HCT116 (cell line): ENCODE measurements at regions not wholly inside any gene's neighbourhood (a gene's known extent, or its start where the extent isn't known, plus 50 kb on each side); places are given as distances from the start of the nearest gene placed in this dataset.

ENCODE experiments used
- ATAC-seq: fragments of 200-7000 bp; cut with Tn5 transposase; 2 replicates; pipeline ENCODE4 v1.9.1; 2020; ENCODE audit warnings: mild to moderate bottlenecking, moderate library complexity
- BruUV-seq: library from RNA; stranded (reverse); fragments of 400-500 nt; replicated peaks from 2 replicates; lab custom pipeline; 2021; lab: Mats Ljungman, UMichigan
- CTCF ChIA-PET: fragments of 300-600 bp; sonication (Branson Sonifier 250); formaldehyde crosslinking; loops from one replicate; lab custom pipeline; 2021; ENCODE audit warnings: antibody characterized with exemption; lab: Charles Lee
- POLR2A ChIA-PET: fragments of 300-600, 350-600 bp; sonication (Branson Sonifier 250); formaldehyde crosslinking; loops from one replicate; lab custom pipeline; 2021; ENCODE audit warnings: antibody characterized with exemption; lab: Charles Lee
- RAD21 ChIA-PET, 2 experiments: fragments of 300-600 bp; sonication (Branson Sonifier 250); formaldehyde crosslinking; loops; one replicate each; lab custom pipeline; 2023; ENCODE audit warnings: low total read pairs in 2 of 2; ENCODE audit not compliant: uncharacterized antibody in 2 of 2, unreplicated experiment in 2 of 2, low non-redundant PET in 1 of 2; lab: Charles Lee
- DNase-seq: peaks from one replicate; pipeline ENCODE4 v3.0.0-alpha.2; 2010; ENCODE audit warnings: low read depth, low spot score
- H2AFZ ChIP-seq: fragments of 200-600 bp; shearing (Covaris generic), sonication (generic); 2 replicates; pipeline ENCODE4 v1.6.1; 2017; ENCODE audit warnings: low read depth, mixed run types, mixed read lengths, antibody characterized with exemption, low read length; ENCODE audit not compliant: poor library complexity, severe bottlenecking
- H3K27ac ChIP-seq: 2 replicates; pipeline ENCODE4 v1.5.1; 2012; ENCODE audit warnings: low read depth, low read length
- H3K27me3 ChIP-seq: fragments of 200-600 bp; sonication (generic); 2 replicates; pipeline ENCODE4 v1.6.1; 2016; ENCODE audit warnings: mixed run types, low read length, mixed read lengths; ENCODE audit not compliant: insufficient read depth
- H3K36me3 ChIP-seq, 2 experiments: fragments of 200-500 bp in 1 of 2; fragments of 200-600 bp in 1 of 2; sonication (Bioruptor generic) in 1 of 2; sonication (generic) in 1 of 2; 2 replicates each; pipeline versions ENCODE4 v1.5.1 to v1.6.1; 2014 to 2016; ENCODE audit warnings: low read length in 2 of 2, inconsistent platforms in 1 of 2, mixed read lengths in 1 of 2, mixed run types in 1 of 2; ENCODE audit not compliant: insufficient read depth in 2 of 2, control insufficient read depth in 1 of 2
- H3K4me1 ChIP-seq, 2 experiments: fragments of 200-600 bp in 1 of 2; sonication (generic) in 1 of 2; 2 replicates each; pipeline versions ENCODE4 v1.5.1 to v1.6.1; 2012 to 2017; ENCODE audit warnings: low read length in 2 of 2, inconsistent platforms in 1 of 2, mild to moderate bottlenecking in 1 of 2, mixed read lengths in 1 of 2, mixed run types in 1 of 2, moderate library complexity in 1 of 2; ENCODE audit not compliant: insufficient read depth in 2 of 2, control insufficient read depth in 1 of 2
- H3K4me2 ChIP-seq: fragments of 200-600 bp; sonication (generic); 2 replicates; pipeline ENCODE4 v1.6.1; 2017; ENCODE audit warnings: mixed run types, low read length, mixed read lengths
- H3K4me3 ChIP-seq, 2 experiments: fragments of 200-600 bp in 1 of 2; sonication (generic) in 1 of 2; replicated peaks in 1 of 2; 2 replicates each; pipeline ENCODE4 v1.5.1; 2011 to 2016; ENCODE audit warnings: low read length in 2 of 2, control low read depth in 1 of 2, low read depth in 1 of 2, mild to moderate bottlenecking in 1 of 2, mixed read lengths in 1 of 2, mixed run types in 1 of 2
- H3K79me2 ChIP-seq: fragments of 200-600 bp; sonication (generic); 2 replicates; pipeline ENCODE4 v1.6.1; 2017; ENCODE audit warnings: mild to moderate bottlenecking, mixed run types, low read length, moderate library complexity, mixed read lengths; ENCODE audit not compliant: insufficient read depth
- H3K9ac ChIP-seq: fragments of 200-600 bp; sonication (generic); 2 replicates; pipeline ENCODE4 v1.6.1; 2016; ENCODE audit warnings: low read length, mixed read lengths
- H3K9me2 ChIP-seq: fragments of 200-600 bp; sonication (generic), shearing (Covaris generic); 2 replicates; pipeline ENCODE4 v1.6.1; 2017; ENCODE audit warnings: mixed run types, mild to moderate bottlenecking, moderate library complexity; ENCODE audit not compliant: insufficient read depth
- H3K9me3 ChIP-seq, 2 experiments: fragments of 200-500 bp in 1 of 2; fragments of 200-600 bp in 1 of 2; sonication (Bioruptor generic) in 1 of 2; sonication (generic) in 1 of 2; 2 replicates each; pipeline ENCODE4 v1.6.1; 2014 to 2017; ENCODE audit warnings: low read length in 2 of 2, mixed read lengths in 2 of 2, inconsistent platforms in 1 of 2, low read depth in 1 of 2, mild to moderate bottlenecking in 1 of 2, mixed run types in 1 of 2, moderate library complexity in 1 of 2; ENCODE audit not compliant: control insufficient read depth in 1 of 2, insufficient read depth in 1 of 2
- H4K20me1 ChIP-seq: fragments of 200-600 bp; sonication (generic), shearing (Covaris generic); 2 replicates; pipeline ENCODE4 v1.6.1; 2017; ENCODE audit warnings: mixed run types, mild to moderate bottlenecking, moderate library complexity; ENCODE audit not compliant: insufficient read depth
- CBX3 ChIP-seq: IDR thresholded peaks from 2 replicates; pipeline ENCODE4 v1.6.1; 2012; ENCODE audit warnings: low read depth
- EGR1 ChIP-seq: IDR thresholded peaks from 2 replicates; pipeline ENCODE4 v1.6.1; 2012; ENCODE audit warnings: low read depth
- ELF1 ChIP-seq: IDR thresholded peaks from 2 replicates; pipeline ENCODE4 v1.6.1; 2012; ENCODE audit warnings: low read depth, borderline replicate concordance
- EZH2 ChIP-seq: fragments of 200-600 bp; sonication (generic); IDR thresholded peaks from 2 replicates; pipeline ENCODE4 v1.6.1; 2017; ENCODE audit warnings: antibody characterized with exemption, mixed run types
- JUND ChIP-seq: IDR thresholded peaks from 2 replicates; pipeline ENCODE4 v1.6.1; 2012
- POLR2AphosphoS5 ChIP-seq: IDR thresholded peaks from 2 replicates; pipeline ENCODE4 v1.6.1; 2011; ENCODE audit warnings: mild to moderate bottlenecking, low read depth, low read length, moderate library complexity
- RAD21 ChIP-seq: IDR thresholded peaks from 2 replicates; pipeline ENCODE4 v1.6.1; 2012; ENCODE audit warnings: low read depth, mild to moderate bottlenecking
- SIN3A ChIP-seq: IDR thresholded peaks from 2 replicates; pipeline ENCODE4 v1.6.1; 2012; ENCODE audit warnings: low read depth
- SP1 ChIP-seq: IDR thresholded peaks from 2 replicates; pipeline ENCODE4 v1.6.1; 2012; ENCODE audit warnings: low read depth
- TCF7L2 ChIP-seq: IDR thresholded peaks from 2 replicates; pipeline ENCODE4 v1.7.0; 2011; ENCODE audit warnings: borderline replicate concordance, inconsistent platforms; ENCODE audit not compliant: insufficient read depth, insufficient read length; ENCODE audit errors: extremely low read depth
- YY1 ChIP-seq: IDR thresholded peaks from 2 replicates; pipeline ENCODE4 v1.6.1; 2011; ENCODE audit warnings: low read length, low read depth, moderate library complexity, mild to moderate bottlenecking; ENCODE audit not compliant: insufficient replicate concordance; ENCODE audit errors: extremely low read depth
- ZFX ChIP-seq: fragments of 450-650 bp; IDR thresholded peaks from 2 replicates; pipeline ENCODE4 v1.6.1; 2017
- intact Hi-C: fragments of 100-400 bp; cut with micrococcal nuclease; formaldehyde crosslinking; loops from 2 replicates; pipeline ENCODE4 v1.10.0; 2022

DNA sequence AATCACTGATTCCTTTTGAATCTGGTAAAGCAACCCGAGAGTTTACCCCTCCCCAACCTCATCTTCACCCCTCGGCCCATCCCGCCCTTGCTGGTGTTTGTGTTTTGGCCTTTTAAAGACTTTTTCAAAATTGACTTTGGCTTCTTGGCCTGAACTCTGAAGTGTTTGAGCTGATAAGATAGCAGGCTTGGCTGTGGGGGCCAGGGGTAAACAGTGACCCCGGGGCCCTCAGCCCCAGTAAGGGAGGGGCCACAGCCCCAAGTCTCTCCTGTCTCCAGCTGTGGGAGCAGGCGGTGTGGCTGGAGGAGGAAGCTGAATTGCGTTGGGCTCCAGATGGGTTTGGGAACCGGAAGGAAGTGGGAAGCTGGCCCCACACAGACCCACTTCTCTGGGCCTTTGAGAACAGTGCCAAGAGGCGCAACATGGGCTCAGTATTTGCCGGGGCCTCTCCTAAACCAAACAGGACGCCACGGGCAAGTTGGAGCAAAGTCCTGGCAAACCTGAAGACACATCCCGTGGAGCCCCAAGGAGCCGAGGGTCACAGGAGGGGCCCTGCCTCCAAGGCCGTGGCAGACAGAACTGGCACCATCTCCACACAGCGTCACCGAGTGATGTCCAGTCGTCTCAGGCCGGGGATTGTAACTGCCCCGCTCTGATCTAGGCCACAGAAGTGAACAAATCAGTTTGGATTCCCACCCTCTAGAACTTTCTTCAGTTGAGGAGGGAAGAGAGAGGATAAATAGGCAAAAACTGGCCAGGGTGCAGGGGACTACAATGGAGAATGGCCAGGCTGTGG is 54.3 kb upstream of the PTPN1 start:
- BruUV-seq = no TSS peak
- Histone ChIP-seq H3K9ac (no peak overlapping the region), H2AFZ (no peak overlapping the region), H3K9me2 (no peaks in the 10 kb centered on the region), H3K4me2 (no peak overlapping the region), H4K20me1 (no peaks in the 10 kb centered on the region), H3K4me3 (no peak overlapping the region), H3K79me2 (no peaks in the 10 kb centered on the region), H3K4me1 (peaks cover 6 to 7% of the 10 kb centered on the region in 2 experiments; a peak in 3 of 4 replicates), H3K27me3 (no peaks in the 10 kb centered on the region), H3K9me3 (no peaks in the 10 kb centered on the region), H3K27ac (no peak overlapping the region; the same call in 1 of the 2 replicates), H3K36me3 (no peaks in the 10 kb centered on the region)
- ChIA-PET CTCF (no interaction called here), POLR2A (no interaction called here), RAD21 (no interaction called here)
- no peak for ATAC-seq
- DNase-seq = no peak
- TF ChIP-seq SIN3A (no peak), RAD21 (no peak), ZFX (no peak), EGR1 (no peak), TCF7L2 (no peak), CBX3 (no peak), JUND (no peak), SP1 (no peak), ELF1 (no peak), EZH2 (no peak), YY1 (no peak), POLR2AphosphoS5 (no peak)
- intact Hi-C loops = no loop called here
